Spleen (tissue), 11 donors: ENCODE measurements at regions not wholly inside any gene's neighbourhood (a gene's known extent, or its start where the extent isn't known, plus 50 kb on each side); places are given as distances from the start of the nearest gene placed in this dataset.

Experiments used
- DNase-seq: peaks from one replicate; pipeline ENCODE4 v3.0.0-alpha.2; 2020
- H3K27ac ChIP-seq, 8 donors: fragments of 200-600 bp; sonication (generic) in 7 of 8; 1 replicate in 4 of 8; 2 replicates in 4 of 8; pipeline versions ENCODE4 v1.5.0 to v1.8.0; 2016 to 2021; ENCODE audit warnings: inconsistent platforms in 4 of 8, mild to moderate bottlenecking in 4 of 8, moderate library complexity in 1 of 8
- H3K27me3 ChIP-seq, 7 donors: fragments of 200-600 bp; sonication (generic) in 6 of 7; replicated peaks in 1 of 7; 1 replicate in 4 of 7; 2 replicates in 3 of 7; pipeline versions ENCODE4 v1.5.0 to v1.8.0; 2016 to 2021; ENCODE audit warnings: inconsistent platforms in 3 of 7, mild to moderate bottlenecking in 1 of 7
- H3K36me3 ChIP-seq, 6 donors: fragments of 200-600 bp; sonication (generic) in 5 of 6; 1 replicate in 4 of 6; 2 replicates in 2 of 6; pipeline versions ENCODE4 v1.5.0 to v1.8.0; 2016 to 2021; ENCODE audit warnings: inconsistent platforms in 2 of 6
- H3K4me1 ChIP-seq, 6 donors: fragments of 200-600 bp; sonication (generic) in 5 of 6; 1 replicate in 3 of 6; 2 replicates in 3 of 6; pipeline versions ENCODE4 v1.5.0 to v1.8.0; 2016 to 2021; ENCODE audit warnings: inconsistent platforms in 3 of 6
- H3K4me3 ChIP-seq, 8 donors: fragments of 200-600 bp; sonication (generic) in 7 of 8; 1 replicate in 4 of 8; 2 replicates in 4 of 8; pipeline versions ENCODE4 v1.5.0 to v1.8.0; 2016 to 2021; ENCODE audit warnings: inconsistent platforms in 4 of 8, mild to moderate bottlenecking in 4 of 8, moderate library complexity in 2 of 8
- H3K9me3 ChIP-seq, 8 donors: fragments of 200-600 bp; sonication (generic) in 7 of 8; 1 replicate in 4 of 8; 2 replicates in 4 of 8; pipeline versions ENCODE4 v1.5.0 to v1.8.0; 2016 to 2021; ENCODE audit warnings: inconsistent platforms in 4 of 8
- CTCF ChIP-seq, 11 experiments: fragments of 200-600 bp in 7 of 11; fragments of 450-650 bp in 4 of 11; sonication (generic) in 4 of 11; IDR thresholded peaks in 8 of 11; conservative IDR thresholded peaks in 3 of 11; 1 replicate in 7 of 11; 2 replicates in 4 of 11; pipeline versions ENCODE4 v1.4.0 to v1.8.0; 2016 to 2021; ENCODE audit warnings: antibody characterized with exemption in 11 of 11, inconsistent platforms in 4 of 11, mild to moderate bottlenecking in 1 of 11
- POLR2A ChIP-seq, 3 donors: fragments of 450-650 bp; IDR thresholded peaks; one replicate each; pipeline ENCODE4 v1.5.1; 2017; ENCODE audit warnings: antibody characterized with exemption in 3 of 3, mild to moderate bottlenecking in 1 of 3
- POLR2AphosphoS5 ChIP-seq, 3 donors: sonication (generic); formaldehyde crosslinking; IDR thresholded peaks; one replicate each; pipeline ENCODE4 v1.5.1; 2017; ENCODE audit warnings: antibody characterized with exemption in 3 of 3
- WGBS, 5 donors: extraction: QIAGEN DNeasy Blood & Tissue Kit in 3 of 5; methylation state at CpG; one replicate each; pipeline versions ENCODE4 v1.1.5 to v1.1.7; 2013 to 2018; 5-methylcytosine and 5-hydroxymethylcytosine counted together
- intact Hi-C: fragments of 100-400 bp; cut with DNase I; formaldehyde crosslinking; loops from one replicate; pipeline ENCODE4 v1.15.0; 2023; ENCODE audit warnings: low total_unique reads
- donor health status: healthy with polysubstance abuse.
- donor health status: DM: no; HTN: no; CAD: no; lungs with moderate emphysema.
- donor health status: DM: no; HTN: no; CAD: no.
- donor health status: Bipolar disorder and iron deficiency.
- donor health status: healthy.
- donor health status: DM: no; HTN: no; CAD: no.
- donor health status: DM: yes; HTN: yes; CAD: no.

- peaks cover 0 to 10% (median 3%) of the 10 kb centered on the region in 8 donors for H3K9me3 ChIP-seq
- 84 to 100% (median 92%) methylated on average over 1 of the region's 1 CpG for WGBS, 5 donors
- H3K36me3 ChIP-seq, result no peaks in the 10 kb centered on the region
- no peaks in the 10 kb centered on the region for H3K27me3 ChIP-seq
- H3K4me3 ChIP-seq, result no peak overlapping the region
- no peak for TF ChIP-seq POLR2AphosphoS5 (IDR thresholded peaks at IDR 0.05)
- TF ChIP-seq POLR2A (IDR thresholded peaks at IDR 0.05), result no peak
- TF ChIP-seq CTCF (IDR thresholded peaks at IDR 0.05 in 8 of 11, conservative IDR thresholded peaks at IDR 0.05 in 3 of 11), result no peak
- H3K4me1 ChIP-seq, result peaks cover 3 to 17% (median 12%) of the 10 kb centered on the region in 6 donors
- intact Hi-C loops, result no loop called here
- no peak for DNase-seq
- H3K27ac ChIP-seq, result no peak overlapping the region
Observed at GRCh38 chr17:27222515-27222914, 71.4 kb upstream of the WSB1 start.

DNA sequence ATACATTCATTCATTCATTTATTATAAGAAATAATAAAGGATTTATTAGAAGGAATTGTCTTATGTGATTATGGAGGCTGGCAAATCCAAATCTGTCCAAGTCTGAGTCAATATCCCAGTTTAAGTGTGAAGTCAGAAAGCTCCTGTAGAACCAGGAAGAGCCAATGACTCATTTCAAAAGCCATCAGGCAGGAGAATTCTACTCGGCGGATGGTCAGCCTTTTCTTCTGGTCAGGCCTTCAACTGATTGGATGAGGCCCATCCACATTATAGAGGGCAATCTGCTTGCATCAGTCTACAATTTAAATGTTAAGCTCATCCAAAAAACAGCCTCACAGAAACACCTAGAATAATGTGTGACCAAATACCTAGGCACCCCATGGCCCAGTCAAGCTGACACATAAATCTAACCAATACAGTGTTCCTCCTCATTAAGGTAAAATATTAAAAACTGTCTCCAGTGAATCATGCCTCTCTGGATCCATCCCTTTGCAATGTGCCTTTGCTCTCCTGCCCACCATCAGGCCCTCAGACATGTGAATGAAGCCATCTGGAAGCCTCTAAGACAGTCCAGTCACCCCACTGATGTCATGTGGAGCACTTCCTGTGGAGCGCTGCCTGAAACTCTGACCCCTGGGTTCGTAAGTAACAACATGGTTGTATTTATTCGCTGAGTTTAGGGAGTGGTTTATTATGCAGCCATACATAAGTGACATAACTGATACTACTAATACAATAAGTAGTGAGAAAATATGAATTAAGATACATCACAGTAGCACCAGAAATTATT is 69.2 kb upstream of the WSB1 start:
- intact Hi-C loops, result no loop called here
- H3K36me3 ChIP-seq, result no peaks in the 10 kb centered on the region
- H3K27ac ChIP-seq, result no peak overlapping the region
- WGBS, 5 donors, result 81 to 91% (median 86%) methylated on average over 5 of the region's 5 CpGs
- peaks cover 0 to 10% (median 3%) of the 10 kb centered on the region in 8 donors for H3K9me3 ChIP-seq
- H3K4me1 ChIP-seq, result no peaks in the 10 kb centered on the region
- no peaks in the 10 kb centered on the region for H3K27me3 ChIP-seq
- H3K4me3 ChIP-seq, result no peak overlapping the region
- no peak for DNase-seq
- no peak for TF ChIP-seq CTCF (IDR thresholded peaks at IDR 0.05 in 8 of 11, conservative IDR thresholded peaks at IDR 0.05 in 3 of 11)
- TF ChIP-seq POLR2A (IDR thresholded peaks at IDR 0.05), result no peak
- TF ChIP-seq POLR2AphosphoS5 (IDR thresholded peaks at IDR 0.05), result no peak

DNA sequence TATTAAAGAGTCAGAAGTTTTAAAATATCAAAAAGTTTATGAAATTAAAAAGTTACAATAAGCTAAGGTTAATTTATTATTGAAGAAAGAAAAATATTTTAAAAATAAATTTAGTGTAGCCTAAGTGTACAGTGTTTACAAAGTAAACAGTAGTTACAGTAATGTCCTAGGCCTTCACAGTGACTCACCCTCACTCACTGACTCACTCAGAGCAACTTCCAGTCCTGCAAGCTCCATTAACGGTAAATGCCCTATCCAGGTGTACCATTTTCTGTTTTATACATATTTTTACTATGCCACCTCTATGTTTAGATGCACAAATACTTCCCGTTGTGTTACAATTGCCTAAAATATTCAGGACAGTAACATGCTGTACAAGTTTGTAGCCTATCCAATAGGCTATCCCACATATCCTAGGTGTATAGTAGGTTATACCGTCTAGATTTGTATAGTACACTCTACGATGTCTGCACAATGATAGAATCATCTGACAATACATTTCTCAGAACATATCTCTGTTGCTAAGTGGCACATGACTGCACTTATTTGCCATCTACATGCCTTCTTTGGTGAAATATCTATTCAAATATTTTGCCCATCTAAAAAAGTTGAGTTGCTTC is 67.2 kb upstream of the WSB1 start:
- no peaks in the 10 kb centered on the region for H3K27me3 ChIP-seq
- TF ChIP-seq POLR2AphosphoS5 (IDR thresholded peaks at IDR 0.05), result no peak
- H3K4me3 ChIP-seq, result no peak overlapping the region
- 86 to 94% (median 91%) methylated on average over 4 of the region's 4 CpGs for WGBS, 5 donors
- no peaks in the 10 kb centered on the region for H3K4me1 ChIP-seq
- H3K9me3 ChIP-seq, result peaks cover 0 to 10% (median 3%) of the 10 kb centered on the region in 8 donors
- H3K36me3 ChIP-seq, result no peaks in the 10 kb centered on the region
- no peak for DNase-seq
- intact Hi-C loops, result no loop called here
- no peak overlapping the region for H3K27ac ChIP-seq

GRCh38 chr17:27230996-27231395 is 62.9 kb upstream of the WSB1 start:
- TF ChIP-seq CTCF (IDR thresholded peaks at IDR 0.05 in 8 of 11, conservative IDR thresholded peaks at IDR 0.05 in 3 of 11), result no peak
- no peak for TF ChIP-seq POLR2A (IDR thresholded peaks at IDR 0.05)
- TF ChIP-seq POLR2AphosphoS5 (IDR thresholded peaks at IDR 0.05), result no peak
- intact Hi-C loops, result no loop called here
- Histone ChIP-seq H3K27ac (no peak overlapping the region), H3K4me3 (no peak overlapping the region), H3K4me1 (peaks cover 0 to 10% (median 0%) of the 10 kb centered on the region in 6 donors), H3K9me3 (no peaks in the 10 kb centered on the region), H3K36me3 (no peaks in the 10 kb centered on the region), H3K27me3 (no peaks in the 10 kb centered on the region)
- no peak for DNase-seq
- WGBS, 5 donors, result 84 to 94% (median 84%) methylated on average over 8 of the region's 8 CpGs
